ENCODE measurements at regions not wholly inside any gene's neighbourhood (a gene's known extent, or its start where the extent isn't known, plus 50 kb on each side); places are given as distances from the start of the nearest gene placed in this dataset.

- TF ChIP-seq POLR2A (IDR thresholded peaks at IDR 0.05; ENCODE audit: low read depth, low read length) = no peak
- TF ChIP-seq TAF1 (IDR thresholded peaks at IDR 0.05; ENCODE audit: low read depth, low read length) = no peak
- no peak for TF ChIP-seq POLR2AphosphoS5 (IDR thresholded peaks at IDR 0.05; ENCODE audit: low read depth, low read length)
Measured at GRCh38 chr4:67125636-67126514, 419.4 kb downstream of the CENPC start.
